ENCODE measurements at regions not wholly inside any gene's neighbourhood (a gene's known extent, or its start where the extent isn't known, plus 50 kb on each side); places are given as distances from the start of the nearest gene placed in this dataset.

DNA sequence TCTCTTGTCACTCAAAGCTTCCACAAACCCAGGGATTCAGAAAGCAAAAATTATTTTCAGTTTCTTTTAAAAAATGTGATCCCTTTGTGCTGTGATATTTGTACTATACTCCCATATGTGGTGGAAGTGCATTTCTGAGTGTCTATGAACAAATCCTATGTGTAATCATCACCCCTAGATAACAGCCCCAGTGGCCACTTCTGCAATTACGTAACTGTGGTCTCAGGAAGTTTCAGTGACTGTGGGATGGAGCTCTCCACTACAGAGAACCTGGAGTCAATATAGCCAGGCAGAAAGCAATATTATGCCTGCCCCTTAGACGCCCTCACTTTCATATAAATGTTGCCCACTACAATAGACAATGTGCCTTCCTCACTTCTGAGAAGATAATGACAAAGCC, 1101.7 kb upstream of the GHITM start:
- DNase-seq = no peak

DNA sequence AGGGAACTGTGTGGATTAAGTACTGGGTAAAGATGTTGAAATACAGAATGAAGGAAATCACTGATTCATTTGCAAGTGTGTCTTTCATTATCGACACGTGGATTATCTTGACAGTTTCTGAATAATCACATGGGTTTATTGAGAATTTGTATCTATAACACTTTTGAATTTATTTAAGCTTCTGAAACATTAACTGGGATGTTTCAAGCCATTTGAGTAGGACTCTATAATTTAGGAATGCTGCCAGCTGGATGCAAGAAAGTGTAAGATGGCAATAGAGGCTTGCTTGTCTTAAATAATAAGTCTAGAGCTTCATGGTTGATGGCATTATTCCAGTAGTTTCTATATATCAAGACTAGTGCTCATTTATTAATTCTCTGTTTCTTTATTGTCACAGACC, 1100.7 kb upstream of the GHITM start:
- no peak for DNase-seq

DNA sequence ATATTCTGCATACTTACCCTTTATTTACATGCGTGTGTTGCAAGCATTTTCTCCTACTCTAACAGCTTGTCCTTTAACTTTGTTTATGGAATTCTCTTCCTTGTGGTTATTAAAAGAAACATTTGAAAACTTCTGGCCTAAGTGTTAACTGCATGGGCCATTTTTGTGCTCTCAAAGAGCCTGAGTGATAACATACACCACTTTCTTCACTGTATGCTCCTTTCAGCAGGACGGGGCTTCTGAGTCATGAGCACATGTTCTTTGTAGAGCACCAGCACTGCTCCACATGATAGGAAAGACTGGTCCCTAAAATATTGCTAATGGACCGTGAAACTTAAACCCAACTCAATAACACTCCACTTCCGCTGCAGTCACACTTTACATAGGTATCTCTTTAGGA, 1093.6 kb upstream of the GHITM start:
- no peak for DNase-seq

DNA sequence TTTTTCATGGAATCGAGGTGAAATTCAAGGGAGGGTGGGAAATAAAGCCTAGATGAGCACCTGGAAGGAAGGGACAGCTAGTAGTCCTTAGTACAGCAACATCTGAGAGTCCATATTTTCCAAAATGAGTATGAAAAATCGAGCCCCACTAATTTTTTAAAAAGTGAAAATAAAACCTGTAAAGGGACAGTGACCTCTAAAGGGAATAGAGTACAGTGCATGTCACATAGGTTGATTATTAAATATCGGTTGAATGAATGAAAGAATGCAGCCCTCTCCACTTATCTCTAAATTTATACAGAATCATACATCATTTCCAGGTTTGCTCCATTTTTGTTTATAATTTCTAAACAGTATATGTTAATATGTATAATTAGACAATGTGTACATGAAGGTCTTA, 1088.5 kb upstream of the GHITM start:
- no peak for DNase-seq

DNA sequence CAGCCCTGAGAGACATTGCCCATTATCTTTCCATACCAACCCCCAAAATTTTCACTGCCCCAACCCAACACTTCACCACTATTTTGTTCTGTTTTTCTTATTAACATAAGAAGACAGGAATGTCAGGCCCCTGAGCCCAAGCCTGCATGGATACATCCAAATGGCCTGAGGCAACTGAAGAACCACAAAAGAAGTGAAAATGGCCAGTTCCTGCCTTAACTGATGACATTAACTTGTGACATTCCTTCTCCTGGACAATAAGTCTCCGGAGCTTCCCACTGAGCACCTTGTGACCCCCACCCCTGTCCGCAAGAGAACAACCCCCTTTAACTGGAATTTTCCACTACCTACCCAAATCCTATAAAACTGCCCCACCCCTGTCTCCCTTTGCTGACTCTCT, 1076.4 kb upstream of the GHITM start:
- DNase-seq = no peak

DNA sequence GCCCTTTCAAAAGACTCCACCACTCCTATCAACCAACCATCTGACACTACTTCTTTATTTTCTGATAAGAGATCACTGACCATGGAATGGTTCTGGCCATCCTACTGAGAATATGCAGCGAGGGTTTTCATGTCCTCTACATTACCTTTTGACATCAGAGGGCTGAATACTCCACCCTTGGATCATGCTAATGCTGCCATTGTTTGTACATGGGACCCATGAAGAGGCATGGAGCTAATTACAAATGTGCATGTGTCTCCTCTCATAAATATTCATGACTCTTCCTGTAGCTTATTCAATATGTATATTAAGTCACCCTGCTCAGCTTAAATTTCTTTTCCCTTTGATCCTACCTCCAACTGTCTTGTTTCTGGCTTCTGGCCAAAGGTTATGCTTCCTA, 1065.8 kb upstream of the GHITM start:
- DNase-seq = no peak

DNA sequence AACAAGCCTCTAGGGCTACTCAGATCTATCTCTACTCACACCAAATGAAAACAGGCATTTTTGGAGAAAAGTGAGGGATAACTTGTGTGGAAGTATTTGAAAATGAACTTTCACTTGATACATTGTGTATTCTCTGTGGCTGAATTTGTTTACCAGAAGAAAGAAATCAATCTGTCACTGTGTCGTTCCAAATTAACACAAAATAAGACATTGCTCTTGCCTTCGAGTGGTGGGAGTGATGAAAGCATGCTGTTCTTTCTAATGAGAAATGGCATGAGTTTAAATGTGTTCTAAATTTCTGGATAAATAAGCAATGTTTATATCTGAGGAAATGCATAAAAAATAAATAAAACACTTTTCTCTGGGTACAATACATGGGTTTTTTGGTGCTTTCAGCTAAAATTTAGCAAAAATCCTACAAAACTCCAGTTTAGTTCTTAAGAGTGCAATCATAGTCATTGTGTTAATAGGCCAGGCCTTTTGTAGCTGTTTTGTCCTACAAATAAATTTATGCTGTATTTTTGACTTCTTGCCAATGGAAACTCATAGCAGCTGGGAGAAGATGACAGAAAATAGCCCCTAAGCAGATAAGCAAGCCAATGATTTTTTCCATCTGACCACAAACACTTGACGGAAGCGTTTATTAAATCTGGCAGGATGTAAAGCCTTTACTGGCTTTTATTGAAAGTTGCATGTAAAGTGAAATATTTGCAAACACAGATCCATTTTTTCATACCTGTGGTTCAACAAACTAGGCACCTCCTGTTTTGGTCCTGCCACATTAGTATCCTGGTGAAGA, 1064.1 kb upstream of the GHITM start:
- DNase-seq = peak; percentile 28

DNA sequence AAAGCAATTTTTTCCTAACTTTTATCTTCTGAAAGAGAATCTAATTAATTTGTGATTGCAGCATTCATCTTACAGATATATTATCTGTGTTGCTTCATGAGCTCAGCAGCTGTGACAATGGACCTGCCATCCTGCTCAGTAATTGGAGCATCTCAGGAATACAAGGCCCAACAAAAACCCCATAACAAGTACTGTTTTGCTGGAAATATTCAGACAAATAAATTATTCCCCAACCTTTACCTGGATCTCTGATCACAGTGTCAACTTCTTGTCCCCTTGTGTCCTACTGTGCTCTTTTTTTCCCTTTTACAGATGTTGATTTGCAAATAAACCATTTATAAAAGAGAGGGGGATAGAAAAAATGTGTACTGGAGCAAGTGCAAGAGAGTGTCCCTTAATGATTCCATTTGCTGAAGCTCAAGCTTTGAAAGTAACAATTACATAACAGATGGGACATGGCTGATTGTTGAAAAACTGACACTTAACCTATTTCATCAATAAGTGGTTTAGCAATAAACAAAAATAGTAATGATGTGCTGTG, 1063.4 kb upstream of the GHITM start:
- DNase-seq = no peak

DNA sequence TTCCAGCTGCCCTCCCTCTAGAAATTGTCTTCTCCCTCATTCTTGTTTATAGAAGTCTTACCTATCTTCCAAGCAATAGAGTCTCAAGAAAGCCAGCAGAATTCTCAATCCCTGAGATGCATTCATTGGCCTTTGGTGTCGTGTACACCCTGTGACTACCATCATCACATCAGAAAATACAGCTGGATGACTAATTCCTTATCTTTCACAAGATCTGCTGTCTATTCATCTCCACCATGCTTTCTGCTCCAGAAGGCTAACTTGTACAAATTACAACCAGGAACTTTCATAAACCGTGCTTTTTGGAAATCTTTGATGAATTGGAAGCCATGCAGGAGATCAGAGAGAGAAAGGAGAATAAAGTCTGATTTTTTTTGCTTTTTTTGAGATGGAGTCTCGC, 1062.9 kb upstream of the GHITM start:
- DNase-seq = no peak

DNA sequence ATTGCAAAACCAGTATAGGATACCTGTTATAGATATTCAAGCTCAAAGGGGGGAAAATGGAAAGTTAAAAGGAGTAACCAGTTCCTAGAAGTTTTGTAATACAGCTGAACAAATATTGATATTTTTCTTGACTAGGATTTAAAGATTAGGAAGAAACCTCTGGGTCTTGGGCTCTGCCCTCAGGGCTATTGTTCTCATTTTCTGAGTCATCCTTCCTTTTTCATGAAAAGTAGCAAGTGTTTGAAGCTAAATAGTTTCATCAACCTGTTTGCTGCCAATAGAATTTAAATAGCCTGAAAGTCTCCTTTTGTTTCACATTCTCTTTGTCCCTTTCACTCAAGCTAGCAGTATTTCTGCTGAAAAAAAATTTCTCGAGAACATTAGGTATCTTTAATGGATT, 1061.1 kb upstream of the GHITM start:
- no peak for DNase-seq

DNA sequence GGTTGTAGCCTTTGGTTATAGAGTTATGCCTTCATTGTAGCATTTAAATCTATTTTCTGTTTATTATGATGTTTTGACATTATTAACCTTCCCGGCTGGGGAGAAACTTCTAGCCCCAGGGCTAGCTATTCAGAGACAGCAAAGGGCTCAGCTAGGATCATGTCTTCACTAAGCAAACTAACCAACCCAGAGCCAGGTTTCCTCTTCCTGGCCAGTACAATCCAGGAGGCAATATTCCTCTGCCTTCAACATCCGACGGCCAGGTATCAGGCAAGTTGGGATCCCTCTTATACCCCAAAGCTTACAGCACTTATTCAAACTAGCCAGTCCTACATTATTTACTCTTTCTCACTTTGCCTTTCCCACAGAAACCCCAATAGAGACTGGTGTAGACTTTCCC, 1060.7 kb upstream of the GHITM start:
- no peak for DNase-seq

DNA sequence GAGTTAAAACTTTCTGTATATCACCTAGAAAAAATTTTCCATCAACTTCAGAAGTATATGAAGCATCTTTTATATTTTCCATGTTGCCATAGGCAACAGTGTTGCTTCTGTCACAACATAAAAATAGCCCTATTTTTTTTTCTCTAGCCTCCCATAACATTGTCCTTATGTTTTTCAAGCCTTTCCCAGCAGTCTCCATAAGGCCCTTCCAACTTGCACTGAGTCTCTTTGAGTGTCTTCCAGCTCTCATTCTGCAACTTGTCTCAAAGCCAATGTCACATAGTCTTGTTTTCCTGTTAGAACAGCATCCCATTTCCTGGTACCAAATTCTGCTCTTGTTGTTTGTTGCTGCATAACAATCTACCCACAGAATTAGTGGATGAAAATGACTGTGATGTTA, 1055.5 kb upstream of the GHITM start:
- no peak for DNase-seq

DNA sequence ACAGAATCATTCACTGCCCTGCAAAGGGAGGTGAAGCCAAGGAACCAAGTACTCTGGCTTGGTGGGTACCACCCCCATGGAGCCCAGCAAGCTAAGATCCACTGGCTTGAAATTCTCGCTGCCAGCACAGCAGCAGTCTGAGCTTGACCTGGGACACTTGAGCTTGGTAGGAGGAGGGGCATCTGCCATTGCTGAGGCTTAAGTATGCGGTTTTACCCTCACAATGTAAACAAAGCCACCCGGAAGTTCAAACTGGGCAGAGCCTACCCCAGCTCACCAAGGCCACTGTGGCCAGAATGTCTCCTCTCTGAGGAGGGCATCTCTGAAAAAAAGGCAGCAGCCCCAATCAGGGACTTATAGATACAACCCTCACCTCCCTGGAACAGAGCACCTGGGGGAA, 1050.0 kb upstream of the GHITM start:
- no peak for DNase-seq

DNA sequence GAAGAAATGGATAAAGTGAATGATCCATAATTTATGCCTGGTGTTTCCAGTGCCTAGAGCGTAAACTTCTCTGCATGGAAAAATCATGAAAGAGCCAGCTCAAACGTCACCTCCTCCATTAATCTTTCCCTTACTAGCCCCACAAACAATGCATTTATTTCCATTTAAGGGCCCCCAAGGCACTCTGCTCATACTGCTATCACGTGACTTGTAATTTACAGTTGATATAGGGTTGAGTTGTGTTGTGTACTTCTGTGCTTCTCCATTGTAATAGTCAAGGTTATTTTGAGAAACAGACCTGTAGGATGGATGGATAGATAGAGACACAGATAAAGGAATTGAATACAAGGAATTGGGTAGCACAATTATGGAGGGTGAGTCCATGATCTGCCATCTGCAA, 1034.7 kb upstream of the GHITM start:
- DNase-seq = no peak

DNA sequence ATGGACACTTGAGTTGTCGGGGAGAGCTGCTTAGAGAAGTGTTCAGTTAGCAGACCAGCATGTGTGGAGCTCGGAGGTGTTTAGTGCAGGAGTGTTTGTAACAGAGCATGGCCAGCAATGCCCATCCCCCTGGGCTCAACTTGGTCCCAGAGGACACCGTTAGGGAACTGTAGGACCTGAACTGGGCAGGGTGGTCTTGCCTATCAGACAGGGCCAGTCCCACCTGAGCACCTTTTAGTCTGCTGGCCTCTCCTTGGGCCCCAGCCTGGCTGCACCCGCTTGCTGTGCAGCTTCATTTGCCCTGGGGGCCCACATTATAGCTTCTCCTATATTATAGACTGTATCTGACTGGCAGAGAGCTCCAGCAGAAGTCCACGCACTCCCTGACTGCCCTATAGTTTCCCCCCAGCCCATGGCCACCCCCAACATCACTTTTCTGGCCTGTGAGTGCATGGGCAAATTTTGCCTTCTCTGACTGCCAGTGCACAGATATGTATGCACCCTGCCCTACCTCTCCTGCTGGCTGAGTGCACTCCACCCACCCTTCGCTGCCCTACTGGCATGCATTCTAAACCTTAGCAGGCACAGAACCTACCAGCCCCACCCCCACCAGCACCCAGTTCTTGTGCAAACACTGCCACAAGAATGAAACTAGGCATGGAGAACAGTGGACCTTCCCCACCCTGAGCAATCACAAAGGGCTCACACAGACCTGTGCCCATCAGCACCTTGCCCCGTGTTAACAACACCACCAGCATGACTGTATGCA, 1030.6 kb upstream of the GHITM start:
- no peak for DNase-seq

DNA sequence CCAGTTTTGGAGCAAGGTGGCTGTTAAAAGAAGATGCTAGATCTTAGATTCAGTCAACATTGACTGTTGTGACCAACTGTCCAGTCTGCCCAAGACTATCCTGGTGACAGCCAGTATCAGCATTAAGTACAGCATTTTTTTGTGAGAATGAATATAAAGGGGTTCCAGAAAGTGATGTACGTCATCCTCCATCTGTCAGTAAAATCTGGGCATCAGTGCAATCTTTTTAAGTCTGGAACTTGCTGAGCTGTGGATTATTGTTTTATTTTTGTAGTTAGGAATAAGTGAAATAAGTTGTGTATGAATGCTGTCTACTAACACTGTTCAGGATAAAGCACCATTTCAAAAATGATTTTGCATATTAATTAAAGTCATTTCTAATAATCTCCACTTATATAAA, 1020.0 kb upstream of the GHITM start:
- no peak for DNase-seq

DNA sequence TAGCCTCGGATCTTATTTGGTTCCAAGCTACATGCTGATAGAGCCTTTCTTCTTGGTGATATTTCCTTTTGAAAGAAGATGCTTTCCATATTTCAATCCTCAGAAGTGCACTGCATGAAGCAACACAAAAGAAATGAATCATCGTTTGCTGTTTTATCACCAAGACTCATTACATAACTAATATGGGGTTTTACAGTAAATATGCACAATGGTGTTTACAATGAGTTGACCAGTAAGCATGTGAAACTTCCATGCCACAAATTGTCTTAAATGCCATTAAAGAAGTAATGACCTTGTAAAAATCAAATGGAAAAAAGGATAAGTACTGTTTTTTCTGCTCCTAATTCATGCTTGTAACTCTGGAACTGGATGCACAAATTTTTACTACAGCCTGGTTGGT, 1017.0 kb upstream of the GHITM start:
- no peak for DNase-seq

DNA sequence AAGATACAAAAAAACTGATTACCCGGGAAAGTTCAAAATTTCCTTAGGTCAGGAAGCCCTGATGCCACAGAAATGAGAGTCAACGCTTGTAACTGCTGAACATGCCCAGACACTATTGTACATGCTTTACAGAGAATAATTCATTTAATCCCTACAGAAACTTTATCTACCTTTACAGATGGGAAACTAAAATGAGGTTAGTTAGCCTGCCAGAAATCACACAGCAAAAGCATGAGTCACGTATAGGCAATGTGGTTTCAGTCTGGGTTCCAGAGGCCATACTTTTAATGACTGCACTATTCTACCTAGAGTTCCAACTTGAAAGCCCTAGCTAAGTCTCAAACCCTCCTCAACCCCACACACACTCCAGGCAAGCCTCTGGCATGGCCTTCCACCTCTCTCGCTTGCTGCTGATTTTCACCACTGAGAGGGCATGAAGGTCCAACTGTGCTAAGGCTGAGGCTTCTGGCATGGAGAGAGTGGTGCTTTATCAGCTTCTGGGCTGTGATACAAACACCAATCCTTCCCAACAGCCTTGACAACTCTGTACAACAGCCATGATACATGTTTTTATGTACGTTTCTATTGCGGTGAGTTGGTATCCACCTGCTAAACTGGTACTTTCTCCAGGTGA, 1011.2 kb upstream of the GHITM start:
- no peak for DNase-seq

DNA sequence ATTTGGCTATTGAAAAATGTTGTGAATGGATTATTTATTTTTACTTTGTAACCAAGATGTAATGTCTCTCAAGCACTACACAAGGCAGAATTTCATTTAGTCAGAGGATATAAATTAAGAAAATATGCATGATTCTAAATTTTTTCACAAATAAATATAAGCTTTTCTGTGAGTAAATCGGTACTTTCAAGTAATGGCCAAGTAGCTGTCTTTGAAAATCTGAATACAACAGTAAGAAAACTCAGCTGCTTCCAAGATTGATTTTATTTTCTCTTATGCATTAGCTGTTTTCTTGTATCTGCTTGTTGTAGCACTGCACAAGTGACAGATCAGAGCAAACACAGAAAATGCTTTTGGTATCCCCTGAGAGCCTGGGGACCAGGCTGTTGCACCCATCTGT, 998.5 kb upstream of the GHITM start:
- peak; percentile 44 for DNase-seq

DNA sequence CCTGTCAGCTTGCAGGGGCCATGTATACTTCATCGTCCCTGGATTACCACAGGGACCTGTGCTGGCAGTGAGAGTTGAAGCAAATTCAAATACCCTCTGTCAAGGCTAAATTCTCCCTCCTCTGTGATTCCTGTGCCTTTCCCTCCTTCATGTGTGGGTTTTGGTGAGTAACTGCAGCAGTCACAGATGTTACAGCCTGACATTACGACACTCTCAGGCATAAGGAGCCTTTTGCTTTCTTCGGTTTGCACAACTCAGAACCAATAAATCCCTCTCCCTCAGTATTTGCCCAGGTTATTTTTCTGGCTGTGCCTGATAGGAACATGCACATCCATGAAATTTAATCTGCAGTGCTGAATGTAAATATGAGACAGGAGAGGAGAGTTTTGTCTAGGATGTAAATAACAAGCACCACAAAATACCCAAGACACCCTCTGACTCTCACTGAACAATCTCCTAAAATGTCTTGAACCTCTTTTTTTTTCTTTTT, 997.2 kb upstream of the GHITM start:
- DNase-seq = peak; percentile 3

DNA sequence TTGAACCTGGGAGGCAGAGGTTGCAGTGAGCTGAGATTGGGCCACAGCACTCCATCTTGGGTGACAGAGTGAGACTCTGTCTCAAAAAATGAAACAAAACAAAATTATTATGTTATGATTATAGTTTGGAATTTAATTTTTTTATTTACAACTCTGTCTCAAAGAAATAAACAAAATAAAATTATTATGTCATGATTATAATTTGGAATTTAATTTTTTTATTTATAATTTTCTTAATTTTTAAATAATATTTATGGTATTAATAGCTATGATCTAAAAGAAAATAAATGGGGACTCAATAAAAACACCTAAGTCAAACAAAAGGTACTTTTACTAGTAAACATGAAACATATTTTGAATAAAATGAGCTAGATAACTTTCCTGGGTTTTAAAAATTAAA, 994.8 kb upstream of the GHITM start:
- no peak for DNase-seq

DNA sequence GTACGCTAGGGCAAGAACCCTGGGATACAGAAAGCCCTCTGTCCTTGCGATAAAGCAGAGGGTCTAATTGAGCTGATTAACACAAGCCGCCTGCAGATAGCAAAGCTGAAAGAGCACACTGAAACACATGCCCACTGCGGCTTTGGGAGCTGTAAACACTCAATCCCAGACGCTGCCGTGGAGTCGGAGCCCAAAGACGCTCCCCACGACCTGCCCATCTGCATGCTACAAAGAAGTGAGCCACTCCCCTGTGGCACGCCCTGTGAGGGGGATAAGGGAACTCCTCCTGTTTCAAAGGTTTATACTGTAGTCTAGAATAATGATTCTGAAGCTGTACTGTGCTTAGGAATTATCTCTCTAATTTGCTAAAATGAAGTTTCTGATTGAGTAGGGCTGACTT, 985.6 kb upstream of the GHITM start:
- DNase-seq = no peak

DNA sequence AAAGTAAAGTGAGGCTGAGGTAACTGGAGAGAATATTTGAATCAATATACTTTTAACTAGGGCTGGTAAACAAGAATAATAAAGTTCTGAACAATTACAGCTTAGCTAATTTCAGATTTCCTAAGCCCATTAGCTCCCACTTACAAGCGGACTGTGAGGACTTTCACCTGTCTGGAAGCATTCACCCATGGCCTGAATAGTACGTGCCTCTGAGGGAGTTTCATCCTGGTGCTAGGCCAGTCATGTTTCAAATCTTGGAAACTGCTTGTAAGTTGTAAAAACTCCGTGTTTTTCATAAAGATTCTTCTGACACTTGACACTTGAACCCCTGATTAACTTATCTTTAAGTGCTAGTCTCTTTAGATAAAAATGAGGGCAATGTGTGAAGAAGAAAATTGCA, 975.2 kb upstream of the GHITM start:
- no peak for DNase-seq

DNA sequence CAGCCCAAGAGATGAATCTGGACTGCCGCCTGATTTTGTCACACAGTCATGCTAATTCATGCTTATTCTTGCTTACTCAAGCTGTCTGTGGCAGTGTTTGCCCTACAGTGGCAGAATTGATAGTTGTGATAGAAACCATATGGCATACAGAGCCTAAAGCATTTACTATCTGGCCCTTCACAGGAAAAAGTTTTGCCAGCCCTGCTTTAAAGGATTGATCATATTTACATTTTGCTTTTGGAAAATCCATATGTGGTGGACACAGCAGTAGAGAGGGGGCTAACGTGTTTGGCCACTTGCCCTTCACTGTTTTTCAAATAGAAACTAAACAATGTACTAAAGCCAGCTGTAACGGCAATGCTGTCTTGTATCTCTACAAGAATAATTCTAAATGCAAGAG, 974.0 kb upstream of the GHITM start:
- peak; percentile 71 for DNase-seq
